ENCODE measurements at regions not wholly inside any gene's neighbourhood (a gene's known extent, or its start where the extent isn't known, plus 50 kb on each side); places are given as distances from the start of the nearest gene placed in this dataset.
"Not testable (repeated sequence)": the region's sequence is repeated elsewhere in the genome, so short reads cannot be mapped to it uniquely, and the experiment has no call there.

GRCh38 chr9:86645303-86645702, 291.1 kb upstream of the TUT7 start:
- no peak for DNase-seq

- DNase-seq: no peak
Measured at GRCh38 chr9:86644675-86645034, 290.4 kb upstream of the TUT7 start.

GRCh38 chr9:86643946-86644674, 289.9 kb upstream of the TUT7 start:
- no peak for DNase-seq

GRCh38 chr9:86642721-86643120, 288.5 kb upstream of the TUT7 start:
- DNase-seq: no peak

GRCh38 chr9:86641970-86642369, 287.8 kb upstream of the TUT7 start:
- DNase-seq: no peak

- peak; percentile 50 for DNase-seq
Measured at GRCh38 chr9:86639899-86640379, 285.7 kb upstream of the TUT7 start.

GRCh38 chr9:86639287-86639686, 285.1 kb upstream of the TUT7 start:
- DNase-seq: no peak

GRCh38 chr9:86638109-86638508, 283.9 kb upstream of the TUT7 start:
- no peak for DNase-seq

- DNase-seq: no peak
Measured at GRCh38 chr9:86637515-86637914, 283.3 kb upstream of the TUT7 start.

- no peak for DNase-seq
Measured at GRCh38 chr9:86636519-86636918, 282.3 kb upstream of the TUT7 start.

GRCh38 chr9:86636038-86636437, 281.8 kb upstream of the TUT7 start:
- no peak for DNase-seq

- no peak for DNase-seq
Measured at GRCh38 chr9:86634501-86634900, 280.3 kb upstream of the TUT7 start.

GRCh38 chr9:86633945-86634344, 279.7 kb upstream of the TUT7 start:
- DNase-seq: no peak

GRCh38 chr9:86632537-86632936, 278.3 kb upstream of the TUT7 start:
- no peak for DNase-seq

- no peak for DNase-seq
Measured at GRCh38 chr9:86629530-86629929, 275.3 kb upstream of the TUT7 start.

GRCh38 chr9:86626802-86627201, 272.6 kb upstream of the TUT7 start:
- DNase-seq: no peak

GRCh38 chr9:86624630-86625029, 270.4 kb upstream of the TUT7 start:
- DNase-seq: no peak

- no peak for DNase-seq
Measured at GRCh38 chr9:86614871-86615849, 260.9 kb upstream of the TUT7 start.

- DNase-seq: no peak
Measured at GRCh38 chr9:86613943-86614342, 259.7 kb upstream of the TUT7 start.

- DNase-seq: not testable (repeated sequence)
Measured at GRCh38 chr9:86611534-86611933, 257.3 kb upstream of the TUT7 start.

- no peak for DNase-seq
Measured at GRCh38 chr9:86605303-86605702, 251.1 kb upstream of the TUT7 start.

GRCh38 chr9:86604741-86605140, 250.5 kb upstream of the TUT7 start:
- DNase-seq: no peak

- DNase-seq: no peak
Measured at GRCh38 chr9:86602715-86603114, 248.5 kb upstream of the TUT7 start.

- DNase-seq: no peak
Measured at GRCh38 chr9:86601697-86602096, 247.5 kb upstream of the TUT7 start.

Data from NCI-H2029 (cell line).